Lung (tissue), 11 donors: ENCODE measurements at regions not wholly inside any gene's neighbourhood (a gene's known extent, or its start where the extent isn't known, plus 50 kb on each side); places are given as distances from the start of the nearest gene placed in this dataset.

Experiments
- ATAC-seq: fragments of 200-7000 bp; cut with Tn5 transposase; one replicate; pipeline ENCODE4 v1.9.1; 2020; ENCODE audit warnings: moderate number of reproducible peaks; ENCODE audit not compliant: insufficient read depth, low FRiP score
- DNase-seq, 3 donors: peaks; one replicate each; pipeline ENCODE4 v3.0.0-alpha.2; 2013 to 2017
- H3K27ac ChIP-seq, 2 donors: one replicate each; pipeline ENCODE4 v1.5.1; 2013; ENCODE audit warnings: mild to moderate bottlenecking in 2 of 2, moderate library complexity in 2 of 2, control low read depth in 1 of 2, inconsistent platforms in 1 of 2, low read depth in 1 of 2, low read length in 1 of 2
- H3K27me3 ChIP-seq, 3 donors: one replicate each; pipeline ENCODE4 v1.5.1; 2013; ENCODE audit warnings: low read length in 2 of 3; ENCODE audit not compliant: control insufficient read depth in 3 of 3, insufficient read depth in 3 of 3
- H3K36me3 ChIP-seq, 4 donors: one replicate each; pipeline ENCODE4 v1.5.1; 2013; ENCODE audit warnings: low read length in 4 of 4, mild to moderate bottlenecking in 1 of 4, moderate library complexity in 1 of 4; ENCODE audit not compliant: control insufficient read depth in 4 of 4, insufficient read depth in 4 of 4
- H3K4me1 ChIP-seq, 5 donors: one replicate each; pipeline ENCODE4 v1.5.1; 2013; ENCODE audit warnings: low read length in 5 of 5, mild to moderate bottlenecking in 2 of 5, moderate library complexity in 1 of 5; ENCODE audit not compliant: control insufficient read depth in 5 of 5, insufficient read depth in 5 of 5
- H3K4me3 ChIP-seq: one replicate; pipeline ENCODE4 v1.5.1; 2013; ENCODE audit warnings: mild to moderate bottlenecking, control low read depth, moderate library complexity
- H3K9ac ChIP-seq, 2 donors: one replicate each; pipeline ENCODE4 v1.5.1; 2013; ENCODE audit warnings: low read length in 2 of 2, control low read depth in 1 of 2; ENCODE audit not compliant: insufficient read depth in 1 of 2
- H3K9me3 ChIP-seq, 4 donors: one replicate each; pipeline ENCODE4 v1.5.1; 2013; ENCODE audit warnings: low read length in 3 of 4, mild to moderate bottlenecking in 1 of 4, moderate library complexity in 1 of 4; ENCODE audit not compliant: control insufficient read depth in 4 of 4, insufficient read depth in 3 of 4
- CTCF ChIP-seq: IDR thresholded peaks from 2 replicates; pipeline ENCODE4 v1.5.1; 2012; ENCODE audit warnings: mild to moderate bottlenecking; ENCODE audit errors: control extremely low read depth, extremely low read depth
- WGBS, 2 donors: extraction: QIAGEN DNeasy Blood & Tissue Kit; methylation state at CpG; one replicate each; pipeline ENCODE4 v1.1.7; 2013; 5-methylcytosine and 5-hydroxymethylcytosine counted together
- donor health status: control.
- donor health status: control.
- donor health status: Bipolar disorder and iron deficiency.
- donor health status: healthy.
- donor health status: DM: yes; HTN: yes; CAD: no.

DNA sequence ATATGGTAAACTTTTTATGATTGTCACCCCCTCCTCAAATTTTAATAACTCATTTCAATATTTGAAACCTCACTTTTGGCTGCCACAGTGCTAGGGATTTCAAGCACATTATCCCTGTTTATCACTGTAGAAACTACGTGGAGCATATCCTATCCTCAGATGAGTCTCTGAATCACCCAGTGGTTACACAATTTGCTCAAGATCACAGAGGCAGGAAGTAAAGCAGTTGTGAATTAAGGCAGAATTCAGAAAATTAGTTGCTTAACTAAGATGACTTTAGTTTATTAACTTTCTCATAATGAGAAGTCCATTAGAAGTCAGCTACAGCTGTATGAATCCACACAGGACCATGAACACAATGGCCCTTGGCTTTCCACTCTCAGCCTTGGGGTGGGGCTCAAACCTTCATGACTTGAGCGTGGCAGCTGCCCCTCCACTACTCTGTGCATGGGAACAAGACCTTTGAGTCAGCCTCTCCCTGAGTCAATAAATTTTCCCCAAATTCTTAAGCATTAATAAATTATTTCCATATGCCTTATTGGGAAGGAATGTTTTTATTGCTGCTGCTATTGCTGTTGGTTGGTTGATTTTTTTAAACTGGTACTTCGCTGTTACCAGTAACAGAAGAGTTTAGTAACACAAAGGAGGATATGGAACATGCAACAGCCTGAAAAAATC is 369.0 kb downstream of the CBLN2 start:
- H3K36me3 ChIP-seq: no peaks in the 10 kb centered on the region
- ATAC-seq: no peak
- no peak overlapping the region for H3K27ac ChIP-seq
- no peaks in the 10 kb centered on the region for H3K27me3 ChIP-seq
- no peak overlapping the region for H3K4me3 ChIP-seq
- no peak for DNase-seq
- TF ChIP-seq CTCF: no peak
- no peak overlapping the region for H3K9ac ChIP-seq
- no peaks in the 10 kb centered on the region for H3K4me1 ChIP-seq
- H3K9me3 ChIP-seq: peaks cover 0 to 3% (median 0%) of the 10 kb centered on the region in 4 donors
- 71 to 77% methylated on average over 3 of the region's 3 CpGs for WGBS, 2 donors

DNA sequence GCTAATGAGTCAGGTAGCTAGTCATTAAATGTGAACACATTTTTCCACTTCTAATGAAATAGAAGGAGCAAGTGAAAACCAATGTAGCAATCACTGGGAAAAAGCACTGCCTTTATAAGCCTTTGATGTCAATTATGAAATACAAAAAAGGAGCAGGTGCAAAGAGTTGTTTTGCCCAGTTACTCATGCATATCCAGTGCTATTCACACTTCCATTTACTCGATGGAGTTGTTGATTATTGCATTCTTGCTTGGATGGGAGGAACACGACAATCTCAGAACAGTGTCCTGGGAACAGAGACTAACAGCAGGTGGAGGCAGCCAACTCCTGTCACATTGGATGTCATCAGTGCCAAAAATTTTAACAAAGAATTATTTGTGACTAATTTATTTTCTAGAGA is 372.5 kb downstream of the CBLN2 start:
- Histone ChIP-seq H3K4me3 (no peak overlapping the region), H3K4me1 (no peaks in the 10 kb centered on the region), H3K36me3 (no peaks in the 10 kb centered on the region), H3K27me3 (no peaks in the 10 kb centered on the region), H3K27ac (no peak overlapping the region), H3K9ac (no peak overlapping the region), H3K9me3 (peaks cover 0 to 3% (median under 1%) of the 10 kb centered on the region in 4 donors)
- DNase-seq: no peak
- 59 to 64% methylated on average over 2 of the region's 2 CpGs for WGBS, 2 donors
- ATAC-seq: no peak
- no peak for TF ChIP-seq CTCF

DNA sequence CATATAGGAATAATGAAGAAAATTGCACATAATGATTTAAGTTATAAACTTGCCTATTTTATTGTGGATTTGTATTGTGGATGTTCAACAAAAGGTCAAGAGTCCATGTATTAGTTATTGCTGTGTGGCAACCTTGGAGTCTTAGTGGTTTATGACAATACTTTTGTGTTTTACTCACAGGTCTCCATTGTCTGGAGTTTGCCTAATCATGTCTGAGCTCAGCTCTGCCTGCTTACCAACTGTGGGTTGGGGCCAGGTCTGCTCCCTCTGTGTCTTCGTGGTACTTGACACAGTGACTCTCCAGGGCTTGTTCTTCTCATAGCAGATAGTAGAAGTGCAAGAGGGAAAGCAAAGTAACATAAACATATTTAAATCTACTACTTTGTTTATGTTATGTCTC is 382.5 kb downstream of the CBLN2 start:
- Histone ChIP-seq H3K27ac (no peak overlapping the region), H3K27me3 (no peaks in the 10 kb centered on the region), H3K9me3 (peaks cover 0 to 2% (median 0%) of the 10 kb centered on the region in 4 donors), H3K36me3 (no peaks in the 10 kb centered on the region), H3K9ac (no peak overlapping the region), H3K4me3 (no peak overlapping the region), H3K4me1 (no peaks in the 10 kb centered on the region)
- ATAC-seq: no peak
- 42 to 54% methylated on average over 1 of the region's 1 CpG for WGBS, 2 donors
- TF ChIP-seq CTCF: no peak
- DNase-seq: no peak
